ENCODE measurements at regions not wholly inside any gene's neighbourhood (a gene's known extent, or its start where the extent isn't known, plus 50 kb on each side); places are given as distances from the start of the nearest gene placed in this dataset.
"Not testable (repeated sequence)": the region's sequence is repeated elsewhere in the genome, so short reads cannot be mapped to it uniquely, and the experiment has no call there.

- Histone ChIP-seq H3K27ac (ENCODE audit: extremely low read depth, low read depth, low read length) (no peak overlapping the region), H3K4me1 (ENCODE audit: control insufficient read depth, insufficient read depth, low read length) (no peaks in the 10 kb centered on the region), H3K9me3 (ENCODE audit: control insufficient read depth, insufficient read depth, low read depth, low read length) (no peaks in the 10 kb centered on the region), H3K36me3 (ENCODE audit: control insufficient read depth in 2 of 2, insufficient read depth in 1 of 2, low read length in 2 of 2) (no peaks in the 10 kb centered on the region), H3K4me3 (ENCODE audit: low read depth, low read length) (no peak overlapping the region)
- ChIA-PET POLR2A (no interaction called here), CTCF (no interaction called here)
- TF ChIP-seq ZNF202 (tag by site-specific recombination; IDR thresholded peaks at IDR 0.05; ENCODE audit: borderline replicate concordance): no peak
- TF ChIP-seq ZNF391 (tag by site-specific recombination; IDR thresholded peaks at IDR 0.05; ENCODE audit: borderline replicate concordance, low read depth): no peak
- TF ChIP-seq ZNF138 (tag by site-specific recombination; IDR thresholded peaks at IDR 0.05; ENCODE audit: borderline replicate concordance): no peak
- TF ChIP-seq ZNF398 (tag by site-specific recombination; IDR thresholded peaks at IDR 0.05): no peak
- no peak for TF ChIP-seq ZNF626 (tag by site-specific recombination; IDR thresholded peaks at IDR 0.05)
- TF ChIP-seq ZNF112 (tag by site-specific recombination; IDR thresholded peaks at IDR 0.05): no peak
- no peak for TF ChIP-seq GLIS1 (tag by site-specific recombination; IDR thresholded peaks at IDR 0.05)
- no peak for TF ChIP-seq ZNF335 (tag by site-specific recombination; conservative IDR thresholded peaks at IDR 0.05)
- TF ChIP-seq ZNF654 (tag by site-specific recombination; IDR thresholded peaks at IDR 0.05; ENCODE audit: low read depth): no peak
- TF ChIP-seq ZFP3 (tag by site-specific recombination; IDR thresholded peaks at IDR 0.05; ENCODE audit: low read depth): no peak
- no peak for TF ChIP-seq ZBTB49 (tag by site-specific recombination; IDR thresholded peaks at IDR 0.05; ENCODE audit: low read depth)
- TF ChIP-seq, protein P1, sequence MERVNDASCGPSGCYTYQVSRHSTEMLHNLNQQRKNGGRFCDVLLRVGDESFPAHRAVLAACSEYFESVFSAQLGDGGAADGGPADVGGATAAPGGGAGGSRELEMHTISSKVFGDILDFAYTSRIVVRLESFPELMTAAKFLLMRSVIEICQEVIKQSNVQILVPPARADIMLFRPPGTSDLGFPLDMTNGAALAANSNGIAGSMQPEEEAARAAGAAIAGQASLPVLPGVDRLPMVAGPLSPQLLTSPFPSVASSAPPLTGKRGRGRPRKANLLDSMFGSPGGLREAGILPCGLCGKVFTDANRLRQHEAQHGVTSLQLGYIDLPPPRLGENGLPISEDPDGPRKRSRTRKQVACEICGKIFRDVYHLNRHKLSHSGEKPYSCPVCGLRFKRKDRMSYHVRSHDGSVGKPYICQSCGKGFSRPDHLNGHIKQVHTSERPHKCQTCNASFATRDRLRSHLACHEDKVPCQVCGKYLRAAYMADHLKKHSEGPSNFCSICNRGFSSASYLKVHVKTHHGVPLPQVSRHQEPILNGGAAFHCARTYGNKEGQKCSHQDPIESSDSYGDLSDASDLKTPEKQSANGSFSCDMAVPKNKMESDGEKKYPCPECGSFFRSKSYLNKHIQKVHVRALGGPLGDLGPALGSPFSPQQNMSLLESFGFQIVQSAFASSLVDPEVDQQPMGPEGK (tag by site-specific recombination; IDR thresholded peaks at IDR 0.05): no peak
- no peak for TF ChIP-seq ZEB2 (tag by site-specific recombination; IDR thresholded peaks at IDR 0.05)
- no peak for TF ChIP-seq ZNF175 (tag by site-specific recombination; IDR thresholded peaks at IDR 0.05)
These were observed 170.5 kb downstream of the IPO8 start for GRCh38 chr12:30525171-30525570.

DNA sequence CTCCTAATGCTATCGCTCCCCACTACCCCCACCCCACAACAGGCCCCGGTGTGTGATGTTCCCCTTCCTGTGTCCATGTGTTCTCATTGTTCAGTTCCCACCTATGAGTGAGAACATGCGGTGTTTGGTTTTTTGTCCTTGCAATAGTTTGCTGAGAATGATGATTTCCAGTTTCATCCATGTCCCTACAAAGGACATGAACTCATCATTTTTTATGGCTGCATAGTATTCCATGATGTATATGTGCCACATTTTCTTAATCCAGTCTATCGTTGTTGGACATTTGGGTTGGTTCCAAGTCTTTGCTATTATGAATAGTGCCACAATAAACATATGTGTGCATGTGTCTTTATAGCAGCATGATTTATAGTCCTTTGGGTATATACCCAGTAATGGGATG is 175.4 kb downstream of the IPO8 start:
- CTCF ChIA-PET; H3K9me3 ChIP-seq (ENCODE audit: control insufficient read depth, insufficient read depth, low read depth, low read length); H3K36me3 ChIP-seq (ENCODE audit: control insufficient read depth in 2 of 2, insufficient read depth in 1 of 2, low read length in 2 of 2); H3K4me3 ChIP-seq (ENCODE audit: low read depth, low read length); POLR2A ChIA-PET; H3K27ac ChIP-seq (ENCODE audit: extremely low read depth, low read depth, low read length); H3K4me1 ChIP-seq (ENCODE audit: control insufficient read depth, insufficient read depth, low read length): not testable (repeated sequence)
- peak; percentile 63; the same call in 1 of the 2 replicates for TF ChIP-seq ZNF146 (tag by site-specific recombination; IDR thresholded peaks at IDR 0.05)

DNA sequence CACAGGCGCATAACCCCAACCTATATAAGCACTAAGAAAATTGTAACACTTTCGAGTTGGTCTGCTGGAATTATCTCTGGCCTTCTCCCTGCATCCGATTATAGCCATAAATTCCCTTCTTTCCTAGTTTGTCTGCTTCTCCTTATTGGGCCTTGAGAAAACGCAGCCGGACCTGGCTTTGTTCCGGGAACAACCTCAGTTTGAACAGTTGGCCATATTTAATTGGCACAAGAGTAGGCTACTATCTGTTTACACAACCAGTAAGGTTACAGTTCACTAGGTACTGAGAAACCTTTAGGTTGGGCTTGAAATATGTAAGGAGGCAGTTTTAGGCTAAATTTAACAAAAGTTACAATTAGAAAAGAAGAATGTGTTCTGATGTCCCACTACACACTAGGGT is 176.1 kb downstream of the IPO8 start:
- Histone ChIP-seq H3K27ac (ENCODE audit: extremely low read depth, low read depth, low read length) (no peak overlapping the region), H3K4me1 (ENCODE audit: control insufficient read depth, insufficient read depth, low read length) (no peaks in the 10 kb centered on the region), H3K4me3 (ENCODE audit: low read depth, low read length) (no peak overlapping the region), H3K36me3 (ENCODE audit: control insufficient read depth in 2 of 2, insufficient read depth in 1 of 2, low read length in 2 of 2) (no peaks in the 10 kb centered on the region), H3K9me3 (ENCODE audit: control insufficient read depth, insufficient read depth, low read depth, low read length) (no peaks in the 10 kb centered on the region)
- ChIA-PET CTCF (no interaction called here), POLR2A (no interaction called here)
- TF ChIP-seq ZNF561 (tag by site-specific recombination; IDR thresholded peaks at IDR 0.05; ENCODE audit: borderline replicate concordance) (no peak), ZNF670 (tag by site-specific recombination; IDR thresholded peaks at IDR 0.05; ENCODE audit: low read depth) (no peak), ZNF544 (tag by site-specific recombination; IDR thresholded peaks at IDR 0.05) (no peak), MZF1 (tag by site-specific recombination; IDR thresholded peaks at IDR 0.05; ENCODE audit: borderline replicate concordance) (no peak), KLF7 (tag by site-specific recombination; IDR thresholded peaks at IDR 0.05; ENCODE audit: borderline replicate concordance) (no peak), SCRT1 (tag by site-specific recombination; IDR thresholded peaks at IDR 0.05; ENCODE audit: borderline replicate concordance) (no peak), PRDM1 (tag by site-specific recombination; IDR thresholded peaks at IDR 0.05) (no peak), ZNF426 (tag by site-specific recombination; IDR thresholded peaks at IDR 0.05) (no peak), ZNF549 (tag by site-specific recombination; IDR thresholded peaks at IDR 0.05) (no peak)
- TF ChIP-seq, protein P2, sequence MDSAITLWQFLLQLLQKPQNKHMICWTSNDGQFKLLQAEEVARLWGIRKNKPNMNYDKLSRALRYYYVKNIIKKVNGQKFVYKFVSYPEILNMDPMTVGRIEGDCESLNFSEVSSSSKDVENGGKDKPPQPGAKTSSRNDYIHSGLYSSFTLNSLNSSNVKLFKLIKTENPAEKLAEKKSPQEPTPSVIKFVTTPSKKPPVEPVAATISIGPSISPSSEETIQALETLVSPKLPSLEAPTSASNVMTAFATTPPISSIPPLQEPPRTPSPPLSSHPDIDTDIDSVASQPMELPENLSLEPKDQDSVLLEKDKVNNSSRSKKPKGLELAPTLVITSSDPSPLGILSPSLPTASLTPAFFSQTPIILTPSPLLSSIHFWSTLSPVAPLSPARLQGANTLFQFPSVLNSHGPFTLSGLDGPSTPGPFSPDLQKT (IDR thresholded peaks at IDR 0.05; ENCODE audit: borderline replicate concordance, low read depth, low read length): no peak

Measured in HEK293 (cell line).